ENCODE measurements at regions not wholly inside any gene's neighbourhood (a gene's known extent, or its start where the extent isn't known, plus 50 kb on each side); places are given as distances from the start of the nearest gene placed in this dataset.

DNA sequence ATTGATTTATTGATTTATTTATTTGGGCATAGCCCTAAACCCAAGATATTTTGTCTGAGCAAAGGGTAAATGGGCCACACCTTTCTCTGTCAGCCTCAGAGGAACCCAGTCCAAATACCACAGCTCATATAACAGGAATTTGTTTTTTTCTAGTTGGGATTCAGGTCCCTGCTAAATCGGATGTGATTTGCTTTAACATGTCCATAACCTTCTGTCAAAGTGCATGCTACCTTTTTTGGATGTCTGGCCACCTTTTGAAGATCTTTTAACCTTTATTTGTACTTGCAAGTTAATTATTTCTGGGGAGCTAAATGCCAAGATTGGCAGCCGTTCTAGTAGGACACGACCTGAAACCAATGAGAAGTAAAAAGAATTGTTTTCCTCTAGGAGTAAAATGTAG, 303.2 kb upstream of the UBE2E3 start (continued):
- TF ChIP-seq, protein P1, sequence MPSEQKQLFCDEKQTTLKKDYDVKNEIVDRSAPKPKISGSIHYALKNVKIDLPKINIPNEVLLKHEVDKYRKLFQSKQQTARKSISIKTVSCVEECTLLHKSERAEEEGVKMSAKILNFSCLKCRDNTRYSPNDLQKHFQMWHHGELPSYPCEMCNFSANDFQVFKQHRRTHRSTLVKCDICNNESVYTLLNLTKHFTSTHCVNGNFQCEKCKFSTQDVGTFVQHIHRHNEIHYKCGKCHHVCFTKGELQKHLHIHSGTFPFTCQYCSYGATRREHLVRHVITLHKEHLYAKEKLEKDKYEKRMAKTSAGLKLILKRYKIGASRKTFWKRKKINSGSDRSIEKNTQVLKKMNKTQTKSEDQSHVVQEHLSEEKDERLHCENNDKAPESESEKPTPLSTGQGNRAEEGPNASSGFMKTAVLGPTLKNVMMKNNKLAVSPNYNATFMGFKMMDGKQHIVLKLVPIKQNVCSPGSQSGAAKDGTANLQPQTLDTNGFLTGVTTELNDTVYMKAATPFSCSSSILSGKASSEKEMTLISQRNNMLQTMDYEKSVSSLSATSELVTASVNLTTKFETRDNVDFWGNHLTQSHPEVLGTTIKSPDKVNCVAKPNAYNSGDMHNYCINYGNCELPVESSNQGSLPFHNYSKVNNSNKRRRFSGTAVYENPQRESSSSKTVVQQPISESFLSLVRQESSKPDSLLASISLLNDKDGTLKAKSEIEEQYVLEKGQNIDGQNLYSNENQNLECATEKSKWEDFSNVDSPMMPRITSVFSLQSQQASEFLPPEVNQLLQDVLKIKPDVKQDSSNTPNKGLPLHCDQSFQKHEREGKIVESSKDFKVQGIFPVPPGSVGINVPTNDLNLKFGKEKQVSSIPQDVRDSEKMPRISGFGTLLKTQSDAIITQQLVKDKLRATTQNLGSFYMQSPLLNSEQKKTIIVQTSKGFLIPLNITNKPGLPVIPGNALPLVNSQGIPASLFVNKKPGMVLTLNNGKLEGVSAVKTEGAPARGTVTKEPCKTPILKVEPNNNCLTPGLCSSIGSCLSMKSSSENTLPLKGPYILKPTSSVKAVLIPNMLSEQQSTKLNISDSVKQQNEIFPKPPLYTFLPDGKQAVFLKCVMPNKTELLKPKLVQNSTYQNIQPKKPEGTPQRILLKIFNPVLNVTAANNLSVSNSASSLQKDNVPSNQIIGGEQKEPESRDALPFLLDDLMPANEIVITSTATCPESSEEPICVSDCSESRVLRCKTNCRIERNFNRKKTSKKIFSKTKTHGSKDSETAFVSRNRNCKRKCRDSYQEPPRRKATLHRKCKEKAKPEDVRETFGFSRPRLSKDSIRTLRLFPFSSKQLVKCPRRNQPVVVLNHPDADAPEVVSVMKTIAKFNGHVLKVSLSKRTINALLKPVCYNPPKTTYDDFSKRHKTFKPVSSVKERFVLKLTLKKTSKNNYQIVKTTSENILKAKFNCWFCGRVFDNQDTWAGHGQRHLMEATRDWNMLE (tag by site-specific recombination; conservative IDR thresholded peaks at IDR 0.05; ENCODE audit: low read depth), result no peak
- TF ChIP-seq, protein P2, sequence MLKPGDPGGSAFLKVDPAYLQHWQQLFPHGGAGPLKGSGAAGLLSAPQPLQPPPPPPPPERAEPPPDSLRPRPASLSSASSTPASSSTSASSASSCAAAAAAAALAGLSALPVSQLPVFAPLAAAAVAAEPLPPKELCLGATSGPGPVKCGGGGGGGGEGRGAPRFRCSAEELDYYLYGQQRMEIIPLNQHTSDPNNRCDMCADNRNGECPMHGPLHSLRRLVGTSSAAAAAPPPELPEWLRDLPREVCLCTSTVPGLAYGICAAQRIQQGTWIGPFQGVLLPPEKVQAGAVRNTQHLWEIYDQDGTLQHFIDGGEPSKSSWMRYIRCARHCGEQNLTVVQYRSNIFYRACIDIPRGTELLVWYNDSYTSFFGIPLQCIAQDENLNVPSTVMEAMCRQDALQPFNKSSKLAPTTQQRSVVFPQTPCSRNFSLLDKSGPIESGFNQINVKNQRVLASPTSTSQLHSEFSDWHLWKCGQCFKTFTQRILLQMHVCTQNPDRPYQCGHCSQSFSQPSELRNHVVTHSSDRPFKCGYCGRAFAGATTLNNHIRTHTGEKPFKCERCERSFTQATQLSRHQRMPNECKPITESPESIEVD (tag by site-specific recombination; IDR thresholded peaks at IDR 0.05), result no peak
- TF ChIP-seq FEZF1 (tag by site-specific recombination; IDR thresholded peaks at IDR 0.05) (no peak), BCL11A (tag by site-specific recombination; IDR thresholded peaks at IDR 0.05; ENCODE audit: low read depth) (no peak), ZSCAN23 (tag by site-specific recombination; IDR thresholded peaks at IDR 0.05) (no peak), ZNF274 (IDR thresholded peaks at IDR 0.05; ENCODE audit: low read length) (no peak), ZNF274 (tag by site-specific recombination; IDR thresholded peaks at IDR 0.05; ENCODE audit: borderline replicate concordance) (no peak), ZNF239 (tag by site-specific recombination; IDR thresholded peaks at IDR 0.05) (no peak), ZNF211 (tag by site-specific recombination; IDR thresholded peaks at IDR 0.05; ENCODE audit: low read depth) (no peak), ZNF114 (tag by site-specific recombination; IDR thresholded peaks at IDR 0.05) (no peak)

DNA sequence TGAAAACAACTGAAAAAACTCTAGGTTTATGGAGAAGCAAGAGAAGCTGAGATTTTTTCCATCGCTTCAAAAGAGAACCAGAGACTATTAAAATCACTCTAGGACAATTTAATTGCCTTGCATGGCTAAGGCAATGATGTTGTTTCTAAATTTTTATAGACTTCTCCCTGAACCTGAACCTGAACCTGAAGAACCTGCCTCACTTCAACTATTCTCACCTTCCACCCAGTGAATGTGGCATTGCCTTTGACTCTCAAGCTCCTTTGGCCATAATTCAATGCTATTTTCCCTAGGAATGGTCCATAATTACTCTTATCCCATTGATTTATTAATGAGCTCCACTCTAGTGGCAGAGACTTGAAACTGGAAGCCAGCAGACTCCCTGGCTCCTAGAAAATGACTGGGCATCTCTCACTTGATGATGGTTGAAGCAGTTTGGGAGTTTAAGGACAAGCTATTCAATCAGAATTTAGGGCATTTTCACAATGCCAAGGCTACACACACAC, 303.8 kb upstream of the UBE2E3 start:
- TF ChIP-seq BCL11A (tag by site-specific recombination; IDR thresholded peaks at IDR 0.05; ENCODE audit: low read depth), result no peak
- no peaks in the 10 kb centered on the region for H3K4me1 ChIP-seq (ENCODE audit: control insufficient read depth, insufficient read depth, low read length)
- CTCF ChIA-PET, result interaction anchor here (0.7 to 1.1 kb wide), 2 partner anchors 63 to 1028 kb away, joined by 3 read pairs; no protein-coding TSS in a partner anchor
- POLR2A ChIA-PET, result no interaction called here
- no peak overlapping the region for H3K4me3 ChIP-seq (ENCODE audit: low read depth, low read length)
- no peaks in the 10 kb centered on the region for H3K36me3 ChIP-seq (ENCODE audit: control insufficient read depth in 2 of 2, insufficient read depth in 1 of 2, low read length in 2 of 2)
- H3K9me3 ChIP-seq (ENCODE audit: control insufficient read depth, insufficient read depth, low read depth, low read length), result no peaks in the 10 kb centered on the region
- H3K27ac ChIP-seq (ENCODE audit: extremely low read depth, low read depth, low read length), result no peak overlapping the region

DNA sequence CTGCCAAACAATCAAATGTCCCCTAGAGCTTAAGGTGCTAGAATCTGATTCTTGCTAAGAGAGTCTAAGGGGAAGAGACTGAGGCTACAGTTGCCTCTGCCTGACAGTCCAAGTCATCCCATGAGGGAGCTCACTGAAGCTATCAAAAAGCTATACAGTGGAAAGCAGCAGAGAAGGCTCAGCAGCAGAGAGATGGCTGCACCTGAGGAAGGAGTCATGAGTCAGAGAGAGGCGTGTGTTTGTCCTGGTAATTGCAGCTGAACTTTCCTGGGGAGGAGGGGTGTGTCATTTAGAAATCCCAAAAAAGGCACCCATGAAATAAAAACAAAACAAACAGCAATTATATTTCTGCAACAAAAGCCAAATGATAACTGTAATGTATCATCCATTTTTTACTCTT, 305.2 kb upstream of the UBE2E3 start:
- Histone ChIP-seq H3K27ac (ENCODE audit: extremely low read depth, low read depth, low read length) (no peak overlapping the region), H3K9me3 (ENCODE audit: control insufficient read depth, insufficient read depth, low read depth, low read length) (no peaks in the 10 kb centered on the region), H3K4me1 (ENCODE audit: control insufficient read depth, insufficient read depth, low read length) (no peaks in the 10 kb centered on the region), H3K4me3 (ENCODE audit: low read depth, low read length) (no peak overlapping the region), H3K36me3 (ENCODE audit: control insufficient read depth in 2 of 2, insufficient read depth in 1 of 2, low read length in 2 of 2) (no peaks in the 10 kb centered on the region)
- ChIA-PET CTCF (no interaction called here), POLR2A (no interaction called here)
- TF ChIP-seq TRIM28 (IDR thresholded peaks at IDR 0.05; ENCODE audit: borderline replicate concordance, low read length) (0 out of 2 replicates have a peak, but pooled peaks have one; percentile 37), ZNF664 (tag by site-specific recombination; IDR thresholded peaks at IDR 0.05) (no peak)

DNA sequence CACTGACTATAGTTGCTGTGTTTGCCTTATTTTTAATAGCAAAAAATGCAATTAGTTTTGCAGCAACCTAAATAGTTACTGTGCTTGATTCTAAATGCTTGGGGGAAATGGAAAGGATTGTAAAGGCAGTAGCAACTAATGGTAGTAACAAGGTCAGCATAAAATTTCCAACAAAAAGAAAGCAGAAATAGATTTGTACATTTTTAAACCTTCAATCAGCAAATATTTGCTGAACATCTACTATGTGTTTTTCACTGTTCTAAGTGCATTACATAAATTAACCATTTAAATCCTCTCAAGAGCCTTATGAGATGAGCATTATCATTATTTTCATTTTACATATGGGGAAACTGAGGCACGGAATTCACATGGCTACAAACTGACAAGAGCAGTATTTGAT, 308.0 kb upstream of the UBE2E3 start:
- Histone ChIP-seq H3K4me1 (ENCODE audit: control insufficient read depth, insufficient read depth, low read length) (peaks cover 5% of the 10 kb centered on the region; the same call in 1 of the 2 replicates), H3K36me3 (ENCODE audit: control insufficient read depth in 2 of 2, insufficient read depth in 1 of 2, low read length in 2 of 2) (no peaks in the 10 kb centered on the region), H3K27ac (ENCODE audit: extremely low read depth, low read depth, low read length) (no peak overlapping the region), H3K4me3 (ENCODE audit: low read depth, low read length) (no peak overlapping the region), H3K9me3 (ENCODE audit: control insufficient read depth, insufficient read depth, low read depth, low read length) (no peaks in the 10 kb centered on the region)
- POLR2A ChIA-PET, result no interaction called here
- CTCF ChIA-PET, result interaction anchor here (0.6 kb wide), 1 partner anchor 62 kb away, joined by 3 read pairs; no protein-coding TSS in a partner anchor
- TF ChIP-seq ZFP69B (tag by site-specific recombination; IDR thresholded peaks at IDR 0.05) (no peak), ZNF121 (tag by site-specific recombination; IDR thresholded peaks at IDR 0.05) (no peak), ZNF510 (tag by site-specific recombination; IDR thresholded peaks at IDR 0.05; ENCODE audit: insufficient replicate concordance) (no peak), ZNF514 (tag by site-specific recombination; IDR thresholded peaks at IDR 0.05) (no peak)
- TF ChIP-seq, protein P3, sequence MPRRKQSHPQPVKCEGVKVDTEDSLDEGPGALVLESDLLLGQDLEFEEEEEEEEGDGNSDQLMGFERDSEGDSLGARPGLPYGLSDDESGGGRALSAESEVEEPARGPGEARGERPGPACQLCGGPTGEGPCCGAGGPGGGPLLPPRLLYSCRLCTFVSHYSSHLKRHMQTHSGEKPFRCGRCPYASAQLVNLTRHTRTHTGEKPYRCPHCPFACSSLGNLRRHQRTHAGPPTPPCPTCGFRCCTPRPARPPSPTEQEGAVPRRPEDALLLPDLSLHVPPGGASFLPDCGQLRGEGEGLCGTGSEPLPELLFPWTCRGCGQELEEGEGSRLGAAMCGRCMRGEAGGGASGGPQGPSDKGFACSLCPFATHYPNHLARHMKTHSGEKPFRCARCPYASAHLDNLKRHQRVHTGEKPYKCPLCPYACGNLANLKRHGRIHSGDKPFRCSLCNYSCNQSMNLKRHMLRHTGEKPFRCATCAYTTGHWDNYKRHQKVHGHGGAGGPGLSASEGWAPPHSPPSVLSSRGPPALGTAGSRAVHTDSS (tag by site-specific recombination; IDR thresholded peaks at IDR 0.05), result no peak
- TF ChIP-seq, protein P4, sequence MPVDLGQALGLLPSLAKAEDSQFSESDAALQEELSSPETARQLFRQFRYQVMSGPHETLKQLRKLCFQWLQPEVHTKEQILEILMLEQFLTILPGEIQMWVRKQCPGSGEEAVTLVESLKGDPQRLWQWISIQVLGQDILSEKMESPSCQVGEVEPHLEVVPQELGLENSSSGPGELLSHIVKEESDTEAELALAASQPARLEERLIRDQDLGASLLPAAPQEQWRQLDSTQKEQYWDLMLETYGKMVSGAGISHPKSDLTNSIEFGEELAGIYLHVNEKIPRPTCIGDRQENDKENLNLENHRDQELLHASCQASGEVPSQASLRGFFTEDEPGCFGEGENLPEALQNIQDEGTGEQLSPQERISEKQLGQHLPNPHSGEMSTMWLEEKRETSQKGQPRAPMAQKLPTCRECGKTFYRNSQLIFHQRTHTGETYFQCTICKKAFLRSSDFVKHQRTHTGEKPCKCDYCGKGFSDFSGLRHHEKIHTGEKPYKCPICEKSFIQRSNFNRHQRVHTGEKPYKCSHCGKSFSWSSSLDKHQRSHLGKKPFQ (tag by site-specific recombination; IDR thresholded peaks at IDR 0.05), result no peak
- TF ChIP-seq, protein P5, sequence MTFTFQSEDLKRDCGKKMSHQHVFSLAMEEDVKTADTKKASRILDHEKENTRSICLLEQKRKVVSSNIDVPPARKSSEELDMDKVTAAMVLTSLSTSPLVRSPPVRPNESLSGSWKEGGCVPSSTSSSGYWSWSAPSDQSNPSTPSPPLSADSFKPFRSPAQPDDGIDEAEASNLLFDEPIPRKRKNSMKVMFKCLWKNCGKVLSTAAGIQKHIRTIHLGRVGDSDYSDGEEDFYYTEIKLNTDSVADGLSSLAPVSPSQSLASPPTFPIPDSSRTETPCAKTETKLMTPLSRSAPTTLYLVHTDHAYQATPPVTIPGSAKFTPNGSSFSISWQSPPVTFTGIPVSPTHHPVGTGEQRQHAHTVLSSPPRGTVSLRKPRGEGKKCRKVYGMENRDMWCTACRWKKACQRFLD (tag by site-specific recombination; IDR thresholded peaks at IDR 0.05), result no peak
